ENCODE measurements at regions not wholly inside any gene's neighbourhood (a gene's known extent, or its start where the extent isn't known, plus 50 kb on each side); places are given as distances from the start of the nearest gene placed in this dataset.
A peak's percentile ranks its signal among the peaks of the same experiment; 100 is the strongest.

GRCh38 chr17:56028837-56029236 is 124.4 kb upstream of the ANKFN1 start:
- DNase-seq (ENCODE audit: low read depth in 1 of 2, low spot score in 1 of 2) = no peak

GRCh38 chr17:56030009-56030624 is 123.2 kb upstream of the ANKFN1 start:
- Histone ChIP-seq H3K4me3 (replicated peaks; ENCODE audit: insufficient read depth, low read length) (no peak overlapping the region), H3K27ac (replicated peaks) (no peak overlapping the region), H3K27me3 (ENCODE audit: insufficient read depth, poor library complexity, severe bottlenecking) (no peaks in the 10 kb centered on the region)
- no peak for TF ChIP-seq GABPA (IDR thresholded peaks at IDR 0.05; ENCODE audit: low read depth)
- no peak for TF ChIP-seq SPI1 (IDR thresholded peaks at IDR 0.05; ENCODE audit: borderline replicate concordance, low read depth)
- no peak for TF ChIP-seq POLR2AphosphoS5 (IDR thresholded peaks at IDR 0.05; ENCODE audit: low read depth)
- TF ChIP-seq REST (IDR thresholded peaks at IDR 0.05; ENCODE audit: insufficient replicate concordance, low read depth) = no peak
- TF ChIP-seq CTCF (IDR thresholded peaks at IDR 0.05; ENCODE audit: insufficient read depth, low read length) = no peak
- no peak for DNase-seq (ENCODE audit: low read depth in 1 of 2, low spot score in 1 of 2)

More at GRCh38 chr17:56028837-56029236, 124.4 kb upstream of the ANKFN1 start:
- H3K27ac ChIP-seq (replicated peaks) = no peak overlapping the region
- H3K27me3 ChIP-seq (ENCODE audit: insufficient read depth, poor library complexity, severe bottlenecking) = no peaks in the 10 kb centered on the region
- H3K4me3 ChIP-seq (replicated peaks; ENCODE audit: insufficient read depth, low read length) = no peak overlapping the region
- no peak for TF ChIP-seq GABPA (IDR thresholded peaks at IDR 0.05; ENCODE audit: low read depth)
- TF ChIP-seq CTCF (IDR thresholded peaks at IDR 0.05; ENCODE audit: insufficient read depth, low read length) = no peak
- no peak for TF ChIP-seq POLR2AphosphoS5 (IDR thresholded peaks at IDR 0.05; ENCODE audit: low read depth)
- no peak for TF ChIP-seq REST (IDR thresholded peaks at IDR 0.05; ENCODE audit: insufficient replicate concordance, low read depth)
- no peak for TF ChIP-seq SPI1 (IDR thresholded peaks at IDR 0.05; ENCODE audit: borderline replicate concordance, low read depth)

- no peak overlapping the region for H3K4me3 ChIP-seq (replicated peaks; ENCODE audit: insufficient read depth, low read length)
- TF ChIP-seq POLR2AphosphoS5 (IDR thresholded peaks at IDR 0.05; ENCODE audit: low read depth) = no peak
- no peak for TF ChIP-seq SPI1 (IDR thresholded peaks at IDR 0.05; ENCODE audit: borderline replicate concordance, low read depth)
- peak in 1 of 2 experiments; percentile 13 for DNase-seq (ENCODE audit: low read depth in 1 of 2, low spot score in 1 of 2)
Measured at GRCh38 chr17:56031636-56032035, 121.6 kb upstream of the ANKFN1 start.

GRCh38 chr17:56034197-56034635 is 119.1 kb upstream of the ANKFN1 start:
- Histone ChIP-seq H3K27me3 (ENCODE audit: insufficient read depth, poor library complexity, severe bottlenecking) (no peaks in the 10 kb centered on the region), H3K4me3 (replicated peaks; ENCODE audit: insufficient read depth, low read length) (no peak overlapping the region), H3K27ac (replicated peaks) (no peak overlapping the region)
- TF ChIP-seq REST (IDR thresholded peaks at IDR 0.05; ENCODE audit: insufficient replicate concordance, low read depth) (no peak), POLR2AphosphoS5 (IDR thresholded peaks at IDR 0.05; ENCODE audit: low read depth) (no peak), CTCF (IDR thresholded peaks at IDR 0.05; ENCODE audit: insufficient read depth, low read length) (no peak), GABPA (IDR thresholded peaks at IDR 0.05; ENCODE audit: low read depth) (no peak), SPI1 (IDR thresholded peaks at IDR 0.05; ENCODE audit: borderline replicate concordance, low read depth) (no peak)
- DNase-seq (ENCODE audit: low read depth in 1 of 2, low spot score in 1 of 2) = no peak

More at GRCh38 chr17:56031636-56032035, 121.6 kb upstream of the ANKFN1 start:
- Histone ChIP-seq H3K27ac (replicated peaks) (no peak overlapping the region), H3K27me3 (ENCODE audit: insufficient read depth, poor library complexity, severe bottlenecking) (no peaks in the 10 kb centered on the region)

Data from HL-60 (cell line).